HL-60 (cell line): ENCODE measurements at regions not wholly inside any gene's neighbourhood (a gene's known extent, or its start where the extent isn't known, plus 50 kb on each side); places are given as distances from the start of the nearest gene placed in this dataset.

ENCODE experiments used
- DNase-seq, 2 experiments: peaks; one replicate each; pipeline ENCODE4 v3.0.0-alpha.2; 2010 to 2020; ENCODE audit warnings: low read depth in 1 of 2, low spot score in 1 of 2
- H3K27ac ChIP-seq: fragments of 250-450 bp; sonication (Bioruptor Pico); replicated peaks from 2 replicates; pipeline ENCODE4 v1.5.1; 2020; ENCODE audit warnings: mild to moderate bottlenecking, moderate library complexity
- H3K27me3 ChIP-seq: fragments of 250-450 bp; sonication (Bioruptor Pico); 2 replicates; pipeline ENCODE4 v1.5.1; 2021; ENCODE audit warnings: mild to moderate bottlenecking, moderate library complexity; ENCODE audit not compliant: insufficient read depth, poor library complexity, severe bottlenecking
- H3K4me3 ChIP-seq: replicated peaks from 2 replicates; pipeline ENCODE4 v1.5.1; 2011; ENCODE audit warnings: mild to moderate bottlenecking, control low read depth, low read length; ENCODE audit not compliant: insufficient read depth
- GABPA ChIP-seq: IDR thresholded peaks from 2 replicates; pipeline ENCODE4 v1.6.1; 2012; ENCODE audit warnings: low read depth
- POLR2AphosphoS5 ChIP-seq: IDR thresholded peaks from 2 replicates; pipeline ENCODE4 v1.6.1; 2012; ENCODE audit warnings: low read depth
- REST ChIP-seq: IDR thresholded peaks from 2 replicates; pipeline ENCODE4 v1.6.1; 2012; ENCODE audit warnings: low read depth; ENCODE audit not compliant: insufficient replicate concordance
- SPI1 ChIP-seq: IDR thresholded peaks from 2 replicates; pipeline ENCODE4 v1.6.1; 2012; ENCODE audit warnings: low read depth, mild to moderate bottlenecking, borderline replicate concordance
- TF ChIP-seq, protein P1 (sequence below): IDR thresholded peaks from one replicate; pipeline ENCODE4 v1.5.1; 2011; ENCODE audit warnings: low read length, control low read depth, inconsistent platforms; ENCODE audit not compliant: insufficient read depth

DNA sequence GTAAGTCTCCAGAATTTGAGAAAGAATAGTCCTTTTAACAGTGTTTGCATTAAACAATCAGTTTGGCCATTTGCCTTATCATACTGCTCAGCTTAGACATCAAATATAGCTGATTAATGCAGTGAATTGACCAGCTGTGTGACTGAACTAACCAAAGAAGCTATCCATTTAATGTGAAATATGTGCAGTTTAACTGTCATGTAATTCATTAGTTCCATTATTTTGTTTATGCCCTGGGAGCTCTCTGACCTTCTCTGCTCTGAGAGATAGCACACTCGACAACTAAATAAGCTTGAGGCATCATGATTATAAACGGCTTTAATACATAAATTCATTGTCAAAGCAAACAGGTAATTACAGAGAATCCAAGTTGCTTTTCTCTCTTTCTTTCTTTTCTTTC is 324.3 kb upstream of the PCDH7 start:
- Histone ChIP-seq H3K27ac (no peak overlapping the region), H3K4me3 (no peak overlapping the region), H3K27me3 (no peaks in the 10 kb centered on the region)
- TF ChIP-seq POLR2AphosphoS5 (no peak), GABPA (no peak), SPI1 (no peak), REST (no peak)
- TF ChIP-seq, protein P1, sequence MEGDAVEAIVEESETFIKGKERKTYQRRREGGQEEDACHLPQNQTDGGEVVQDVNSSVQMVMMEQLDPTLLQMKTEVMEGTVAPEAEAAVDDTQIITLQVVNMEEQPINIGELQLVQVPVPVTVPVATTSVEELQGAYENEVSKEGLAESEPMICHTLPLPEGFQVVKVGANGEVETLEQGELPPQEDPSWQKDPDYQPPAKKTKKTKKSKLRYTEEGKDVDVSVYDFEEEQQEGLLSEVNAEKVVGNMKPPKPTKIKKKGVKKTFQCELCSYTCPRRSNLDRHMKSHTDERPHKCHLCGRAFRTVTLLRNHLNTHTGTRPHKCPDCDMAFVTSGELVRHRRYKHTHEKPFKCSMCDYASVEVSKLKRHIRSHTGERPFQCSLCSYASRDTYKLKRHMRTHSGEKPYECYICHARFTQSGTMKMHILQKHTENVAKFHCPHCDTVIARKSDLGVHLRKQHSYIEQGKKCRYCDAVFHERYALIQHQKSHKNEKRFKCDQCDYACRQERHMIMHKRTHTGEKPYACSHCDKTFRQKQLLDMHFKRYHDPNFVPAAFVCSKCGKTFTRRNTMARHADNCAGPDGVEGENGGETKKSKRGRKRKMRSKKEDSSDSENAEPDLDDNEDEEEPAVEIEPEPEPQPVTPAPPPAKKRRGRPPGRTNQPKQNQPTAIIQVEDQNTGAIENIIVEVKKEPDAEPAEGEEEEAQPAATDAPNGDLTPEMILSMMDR, result no peak
- no peak for DNase-seq

GRCh38 chr4:30396772-30397475 is 323.2 kb upstream of the PCDH7 start:
- no peak for DNase-seq
- Histone ChIP-seq H3K27ac (no peak overlapping the region), H3K4me3 (no peak overlapping the region), H3K27me3 (no peaks in the 10 kb centered on the region)
- TF ChIP-seq, protein P1, result no peak
- TF ChIP-seq SPI1, result peak; percentile 39; the same call in 1 of the 2 replicates

GRCh38 chr4:30399476-30399875 is 320.7 kb upstream of the PCDH7 start:
- Histone ChIP-seq H3K4me3 (no peak overlapping the region), H3K27me3 (no peaks in the 10 kb centered on the region), H3K27ac (no peak overlapping the region)
- TF ChIP-seq REST, result no peak
- no peak for TF ChIP-seq SPI1
- TF ChIP-seq GABPA, result no peak
- TF ChIP-seq, protein P1, result no peak
- no peak for TF ChIP-seq POLR2AphosphoS5
- DNase-seq, result no peak

DNA sequence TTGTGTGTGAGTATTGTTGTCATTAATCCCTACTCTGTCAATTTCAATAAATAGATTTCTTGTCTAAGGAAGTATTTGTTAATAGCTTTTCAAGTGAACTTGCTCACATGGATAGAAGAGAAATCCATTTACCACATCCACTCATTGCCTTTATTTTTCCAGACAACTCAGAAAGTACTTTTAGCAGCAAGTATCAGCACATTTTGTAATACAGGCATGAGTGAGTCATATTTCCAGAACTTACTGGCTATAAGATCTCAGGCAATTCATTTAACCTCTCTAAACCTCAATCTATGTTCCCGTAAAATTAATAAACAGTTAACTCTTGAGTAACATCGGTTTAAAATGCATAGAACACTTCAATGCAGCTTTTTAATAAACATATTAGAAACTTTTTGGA is 317.9 kb upstream of the PCDH7 start:
- no peak overlapping the region for H3K27ac ChIP-seq
- no peaks in the 10 kb centered on the region for H3K27me3 ChIP-seq
- DNase-seq, result no peak
- TF ChIP-seq SPI1 (no peak), GABPA (no peak), POLR2AphosphoS5 (no peak), REST (no peak)
- TF ChIP-seq, protein P1, result no peak
- H3K4me3 ChIP-seq, result no peak overlapping the region
